ENCODE measurements at regions not wholly inside any gene's neighbourhood (a gene's known extent, or its start where the extent isn't known, plus 50 kb on each side); places are given as distances from the start of the nearest gene placed in this dataset.
"Not testable (repeated sequence)": the region's sequence is repeated elsewhere in the genome, so short reads cannot be mapped to it uniquely, and the experiment has no call there.

DNA sequence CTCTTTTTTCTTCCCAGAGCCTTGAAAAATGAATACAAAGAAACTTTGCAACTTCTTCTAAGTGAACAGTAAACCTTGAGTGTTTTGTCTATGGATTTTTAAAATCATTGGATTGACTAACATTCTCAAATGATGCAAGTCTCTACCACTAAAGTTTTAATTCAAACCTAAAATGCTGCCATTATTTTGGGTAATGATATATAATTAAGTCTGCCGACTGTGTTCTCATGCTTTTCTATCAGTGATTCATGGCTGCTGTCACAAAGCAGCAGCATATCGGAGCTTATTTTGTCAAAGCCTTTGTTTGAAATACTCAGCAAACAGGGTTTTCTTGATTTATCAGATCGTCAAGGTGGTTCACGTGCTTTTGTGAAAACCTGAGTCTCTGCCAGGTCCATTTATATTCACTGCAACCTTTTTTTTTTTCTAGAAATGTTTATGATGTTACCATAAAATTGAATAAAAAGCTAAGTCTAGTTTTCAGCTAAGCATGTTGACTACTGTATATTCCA lies 96.3 kb downstream of the GJA1 start:
- Mint-ChIP-seq H3K36me3 (ENCODE audit: low read depth) (no peaks in the 10 kb centered on the region), H3K27me3 (no peaks in the 10 kb centered on the region), H3K9me3 (no peaks in the 10 kb centered on the region), H3K4me3 (no peak overlapping the region), H3K27ac (no peak overlapping the region), H3K4me1 (ENCODE audit: low read depth) (no peaks in the 10 kb centered on the region)
- DNase-seq, result no peak

GRCh38 chr6:121533321-121533841 lies 97.9 kb downstream of the GJA1 start:
- no peaks in the 10 kb centered on the region for H3K27me3 Mint-ChIP-seq
- H3K9me3 Mint-ChIP-seq, result no peaks in the 10 kb centered on the region
- no peak for DNase-seq
- no peak overlapping the region for H3K27ac Mint-ChIP-seq
- no peak overlapping the region for H3K4me3 Mint-ChIP-seq
- H3K4me1 Mint-ChIP-seq (ENCODE audit: low read depth), result no peaks in the 10 kb centered on the region
- no peaks in the 10 kb centered on the region for H3K36me3 Mint-ChIP-seq (ENCODE audit: low read depth)

DNA sequence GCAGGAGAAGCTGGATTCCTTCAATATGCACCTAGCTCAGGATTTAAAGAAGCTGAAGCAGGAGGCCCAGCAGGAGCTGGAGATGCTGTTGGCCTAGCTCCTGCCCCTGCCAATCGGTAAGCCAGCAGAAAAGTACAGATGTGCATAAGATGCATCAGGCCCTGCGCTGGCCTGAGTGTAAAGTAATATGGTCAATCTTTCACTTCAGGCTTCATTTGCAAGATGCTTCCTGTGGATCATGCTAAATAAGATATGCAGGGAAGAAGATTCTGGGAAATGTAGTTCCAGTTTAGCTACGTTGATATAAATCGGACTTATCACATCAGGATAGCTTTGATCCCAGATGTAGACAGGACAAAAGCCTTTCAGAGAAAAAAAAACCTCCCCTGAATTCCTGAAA lies 100.3 kb downstream of the GJA1 start:
- Mint-ChIP-seq H3K4me1 (ENCODE audit: low read depth) (no peaks in the 10 kb centered on the region), H3K9me3 (no peaks in the 10 kb centered on the region), H3K4me3 (no peak overlapping the region), H3K27me3 (no peaks in the 10 kb centered on the region), H3K36me3 (ENCODE audit: low read depth) (no peaks in the 10 kb centered on the region), H3K27ac (no peak overlapping the region)
- no peak for DNase-seq

- H3K27ac Mint-ChIP-seq, result no peak overlapping the region
Observed at GRCh38 chr6:121536345-121536744, 100.9 kb downstream of the GJA1 start.

DNA sequence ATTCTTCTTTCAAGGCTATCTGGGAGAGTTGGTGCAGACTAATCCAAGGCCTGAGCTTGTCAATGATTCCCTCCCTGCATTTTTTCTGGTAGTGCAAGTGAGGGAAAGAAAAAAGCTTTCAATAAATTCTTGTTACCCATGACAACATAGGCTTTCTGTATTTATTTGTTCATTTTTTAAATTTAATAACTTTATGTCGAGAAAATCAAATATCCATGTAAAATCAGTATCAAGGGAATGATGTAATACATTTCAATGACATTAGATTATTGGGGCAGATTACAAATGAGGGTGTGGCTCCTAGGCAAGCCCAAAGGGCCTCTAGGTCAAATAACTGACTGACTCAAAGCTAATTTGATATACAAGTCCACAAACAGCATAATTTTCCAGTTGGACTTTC lies 104.0 kb downstream of the GJA1 start:
- Mint-ChIP-seq H3K27ac (no peak overlapping the region), H3K27me3 (no peaks in the 10 kb centered on the region), H3K4me1 (ENCODE audit: low read depth) (no peaks in the 10 kb centered on the region), H3K9me3 (no peaks in the 10 kb centered on the region), H3K4me3 (no peak overlapping the region), H3K36me3 (ENCODE audit: low read depth) (no peaks in the 10 kb centered on the region)
- DNase-seq, result no peak

More at GRCh38 chr6:121536345-121536744, 100.9 kb downstream of the GJA1 start:
- Mint-ChIP-seq H3K4me3 (no peak overlapping the region), H3K27me3 (no peaks in the 10 kb centered on the region), H3K9me3 (no peaks in the 10 kb centered on the region), H3K4me1 (ENCODE audit: low read depth) (no peaks in the 10 kb centered on the region), H3K36me3 (ENCODE audit: low read depth) (no peaks in the 10 kb centered on the region)
- no peak for DNase-seq

GRCh38 chr6:121540210-121540609 lies 104.8 kb downstream of the GJA1 start:
- no peaks in the 10 kb centered on the region for H3K4me1 Mint-ChIP-seq (ENCODE audit: low read depth)
- no peak overlapping the region for H3K27ac Mint-ChIP-seq
- H3K9me3 Mint-ChIP-seq, result no peaks in the 10 kb centered on the region
- no peak for DNase-seq
- H3K36me3 Mint-ChIP-seq (ENCODE audit: low read depth), result no peaks in the 10 kb centered on the region
- H3K27me3 Mint-ChIP-seq, result no peaks in the 10 kb centered on the region
- H3K4me3 Mint-ChIP-seq, result no peak overlapping the region

GRCh38 chr6:121544691-121545090 lies 109.2 kb downstream of the GJA1 start:
- DNase-seq, result no peak
- no peak overlapping the region for H3K4me3 Mint-ChIP-seq
- H3K36me3 Mint-ChIP-seq (ENCODE audit: low read depth), result no peaks in the 10 kb centered on the region
- no peak overlapping the region for H3K27ac Mint-ChIP-seq
- no peaks in the 10 kb centered on the region for H3K27me3 Mint-ChIP-seq
- no peaks in the 10 kb centered on the region for H3K9me3 Mint-ChIP-seq
- no peaks in the 10 kb centered on the region for H3K4me1 Mint-ChIP-seq (ENCODE audit: low read depth)

DNA sequence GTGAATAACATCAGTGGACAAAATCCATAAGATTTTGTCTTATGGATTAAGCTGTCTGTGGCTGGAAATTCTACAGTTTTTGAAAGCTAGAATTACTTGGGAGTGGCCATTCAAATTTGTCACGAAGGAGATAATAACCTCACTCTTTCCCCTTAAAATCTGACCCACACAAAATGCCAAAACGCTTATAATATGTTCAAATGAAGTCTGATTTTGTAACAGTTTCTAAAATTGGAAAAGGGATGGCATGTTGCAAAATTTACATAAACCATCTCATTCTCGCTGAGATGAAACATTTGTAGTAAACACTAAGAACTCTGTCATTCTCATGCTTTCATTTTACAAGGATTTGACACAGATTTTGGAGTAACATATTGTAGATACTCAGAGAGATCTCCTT lies 112.7 kb downstream of the GJA1 start:
- no peak overlapping the region for H3K4me3 Mint-ChIP-seq
- H3K4me1 Mint-ChIP-seq (ENCODE audit: low read depth), result no peaks in the 10 kb centered on the region
- no peaks in the 10 kb centered on the region for H3K9me3 Mint-ChIP-seq

DNA sequence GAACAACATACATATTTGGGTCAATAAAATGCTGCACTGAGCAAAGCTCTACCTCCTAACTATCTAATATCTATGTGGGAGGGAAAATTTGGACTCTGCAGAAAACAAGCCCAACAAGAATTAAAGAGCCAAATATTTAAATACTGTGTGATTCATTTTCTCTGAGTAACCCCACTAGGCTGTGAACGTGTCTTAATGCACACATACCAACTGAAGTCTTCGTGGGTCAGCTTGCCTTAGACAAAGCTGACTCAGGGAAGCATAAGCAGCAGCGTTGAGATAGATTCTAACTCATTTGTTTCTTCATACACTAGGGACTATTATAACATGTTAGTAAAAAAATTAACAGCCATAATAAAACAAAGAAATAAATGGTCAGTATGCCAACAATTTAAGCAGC lies 114.3 kb downstream of the GJA1 start:
- Mint-ChIP-seq H3K4me1 (ENCODE audit: low read depth) (no peaks in the 10 kb centered on the region), H3K36me3 (ENCODE audit: low read depth) (no peaks in the 10 kb centered on the region)
- no peak for DNase-seq

More for the DNA sequence above, 112.7 kb downstream of the GJA1 start:
- DNase-seq, result no peak
- Mint-ChIP-seq H3K27ac (no peak overlapping the region), H3K36me3 (ENCODE audit: low read depth) (no peaks in the 10 kb centered on the region), H3K27me3 (no peaks in the 10 kb centered on the region)

GRCh38 chr6:121550491-121551010 lies 115.1 kb downstream of the GJA1 start:
- no peak overlapping the region for H3K4me3 Mint-ChIP-seq
- H3K4me1 Mint-ChIP-seq (ENCODE audit: low read depth), result no peaks in the 10 kb centered on the region
- H3K9me3 Mint-ChIP-seq, result no peaks in the 10 kb centered on the region
- H3K27me3 Mint-ChIP-seq, result no peaks in the 10 kb centered on the region
- DNase-seq, result no peak
- H3K27ac Mint-ChIP-seq, result no peak overlapping the region
- H3K36me3 Mint-ChIP-seq (ENCODE audit: low read depth), result no peaks in the 10 kb centered on the region

More for the DNA sequence above, 114.3 kb downstream of the GJA1 start:
- H3K9me3 Mint-ChIP-seq, result no peaks in the 10 kb centered on the region
- H3K4me3 Mint-ChIP-seq, result no peak overlapping the region
- H3K27ac Mint-ChIP-seq, result no peak overlapping the region
- H3K27me3 Mint-ChIP-seq, result no peaks in the 10 kb centered on the region

- DNase-seq, result no peak
- H3K4me1 Mint-ChIP-seq (ENCODE audit: low read depth), result no peaks in the 10 kb centered on the region
- H3K9me3 Mint-ChIP-seq, result no peaks in the 10 kb centered on the region
- H3K27ac Mint-ChIP-seq, result no peak overlapping the region
- H3K27me3 Mint-ChIP-seq, result peaks cover 3% of the 10 kb centered on the region
- H3K36me3 Mint-ChIP-seq (ENCODE audit: low read depth), result no peaks in the 10 kb centered on the region
- no peak overlapping the region for H3K4me3 Mint-ChIP-seq
Observed at GRCh38 chr6:121555201-121555600, 119.8 kb downstream of the GJA1 start.

DNA sequence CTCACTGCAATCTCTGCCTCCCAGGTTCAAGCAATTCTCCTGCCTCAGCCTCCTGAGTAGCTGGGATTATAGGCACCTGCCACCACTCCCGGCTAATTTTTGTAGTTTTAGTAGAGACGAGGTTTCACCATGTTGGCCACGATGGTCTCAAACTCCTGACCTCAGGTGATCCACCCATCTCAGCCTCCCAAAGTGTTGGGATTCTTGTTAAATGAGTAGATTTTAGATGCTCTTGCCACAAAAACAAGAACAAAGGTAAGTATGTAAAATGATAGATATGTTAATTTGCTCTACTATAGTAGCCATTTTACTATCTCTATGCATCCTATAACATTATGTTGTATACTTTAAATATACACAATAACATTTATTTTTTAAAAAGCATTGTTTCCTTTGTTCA lies 120.7 kb downstream of the GJA1 start:
- not testable (repeated sequence) for H3K36me3 Mint-ChIP-seq (ENCODE audit: low read depth); H3K4me1 Mint-ChIP-seq (ENCODE audit: low read depth); H3K27ac Mint-ChIP-seq; H3K27me3 Mint-ChIP-seq; H3K9me3 Mint-ChIP-seq; H3K4me3 Mint-ChIP-seq; DNase-seq

GRCh38 chr6:121557146-121557940 lies 121.9 kb downstream of the GJA1 start:
- DNase-seq, result no peak
- Mint-ChIP-seq H3K4me3 (no peak overlapping the region), H3K4me1 (ENCODE audit: low read depth) (no peaks in the 10 kb centered on the region), H3K36me3 (ENCODE audit: low read depth) (no peaks in the 10 kb centered on the region), H3K27me3 (peaks cover 3% of the 10 kb centered on the region), H3K9me3 (no peaks in the 10 kb centered on the region), H3K27ac (no peak overlapping the region)

DNA sequence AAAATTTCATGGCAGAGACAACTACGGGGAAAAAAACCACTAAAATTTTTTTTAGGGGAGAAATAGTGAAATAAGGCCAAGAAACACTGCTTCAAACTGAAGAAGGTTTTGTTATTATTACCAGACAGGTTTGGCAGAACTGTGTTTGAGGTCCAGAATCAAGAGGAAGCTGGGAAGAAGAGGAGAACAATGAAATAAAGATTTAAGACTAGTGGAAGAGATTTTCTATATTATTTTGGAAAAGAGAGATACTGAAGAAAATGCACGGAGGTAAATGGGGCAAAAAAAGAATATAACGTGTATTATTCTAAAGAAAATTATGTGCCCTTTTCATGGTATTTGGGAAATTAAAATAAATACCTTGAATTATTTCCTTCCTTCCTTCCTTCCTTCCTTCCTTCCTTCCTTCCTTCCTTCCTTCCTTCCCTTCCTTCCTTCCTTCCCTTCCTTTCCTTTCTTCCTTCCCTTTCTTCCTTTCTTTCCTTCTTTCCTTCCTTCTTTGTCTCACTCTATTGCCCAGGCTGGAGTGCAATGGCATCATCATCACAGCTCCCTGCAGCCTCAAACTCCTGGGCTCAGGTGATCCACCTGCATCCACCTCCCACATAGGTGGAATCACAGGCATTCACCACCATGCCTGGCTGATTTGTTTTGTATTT lies 124.3 kb downstream of the GJA1 start:
- Mint-ChIP-seq H3K27ac (no peak overlapping the region), H3K36me3 (ENCODE audit: low read depth) (no peaks in the 10 kb centered on the region), H3K27me3 (peaks cover 3% of the 10 kb centered on the region), H3K4me1 (ENCODE audit: low read depth) (no peaks in the 10 kb centered on the region), H3K4me3 (no peak overlapping the region), H3K9me3 (peaks cover 10% of the 10 kb centered on the region)
- DNase-seq, result no peak

DNA sequence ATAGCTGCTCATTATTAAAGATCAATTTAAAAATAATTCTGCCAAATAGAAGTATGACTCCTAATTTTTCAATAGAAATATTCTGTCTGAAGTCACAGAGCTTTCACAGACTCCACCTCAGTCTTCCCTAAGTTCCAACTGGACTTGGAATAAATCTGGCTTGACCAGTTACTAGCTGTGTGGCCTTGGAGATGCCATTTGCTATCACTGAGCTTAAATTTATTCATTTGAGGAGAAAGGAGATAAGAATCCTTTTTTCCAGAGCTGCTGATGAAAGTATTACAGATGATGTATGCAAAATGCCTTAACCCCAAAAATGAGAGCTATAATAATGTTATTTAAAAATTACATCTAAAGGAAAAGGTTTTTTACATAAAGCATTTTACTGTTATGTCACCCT lies 125.0 kb downstream of the GJA1 start:
- no peak for DNase-seq
- H3K27ac Mint-ChIP-seq, result no peak overlapping the region
- no peaks in the 10 kb centered on the region for H3K4me1 Mint-ChIP-seq (ENCODE audit: low read depth)
- peaks cover 3% of the 10 kb centered on the region for H3K27me3 Mint-ChIP-seq
- no peaks in the 10 kb centered on the region for H3K36me3 Mint-ChIP-seq (ENCODE audit: low read depth)
- peaks cover 11% of the 10 kb centered on the region for H3K9me3 Mint-ChIP-seq
- no peak overlapping the region for H3K4me3 Mint-ChIP-seq
